Testis (tissue), 2 donors: ENCODE measurements at regions not wholly inside any gene's neighbourhood (a gene's known extent, or its start where the extent isn't known, plus 50 kb on each side); places are given as distances from the start of the nearest gene placed in this dataset.

Experiments used
- DNase-seq: peaks from one replicate; pipeline ENCODE4 v3.0.0-alpha.2; 2019
- H3K27ac ChIP-seq, 2 donors: fragments of 200-600 bp; sonication (generic); one replicate each; pipeline ENCODE4 v1.5.1; 2019
- H3K27me3 ChIP-seq: fragments of 200-600 bp; sonication (generic); one replicate; pipeline ENCODE4 v1.5.1; 2019
- H3K36me3 ChIP-seq: fragments of 200-600 bp; sonication (generic); one replicate; pipeline ENCODE4 v1.5.1; 2017; ENCODE audit warnings: low read depth; ENCODE audit errors: missing control alignments
- H3K4me1 ChIP-seq: fragments of 200-600 bp; sonication (generic); one replicate; pipeline ENCODE4 v1.5.1; 2019
- H3K4me3 ChIP-seq, 2 donors: fragments of 200-600 bp; sonication (generic); one replicate each; pipeline ENCODE4 v1.5.1; 2017 to 2019
- H3K9me3 ChIP-seq: fragments of 200-600 bp; sonication (generic); one replicate; pipeline ENCODE4 v1.5.1; 2017
- CTCF ChIP-seq, 3 experiments: fragments of 450-650 bp in 2 of 3; fragments of 200-600 bp in 1 of 3; sonication (generic) in 1 of 3; IDR thresholded peaks; one replicate each; pipeline ENCODE4 v1.5.1; 2016 to 2019; ENCODE audit warnings: antibody characterized with exemption in 3 of 3, mild to moderate bottlenecking in 2 of 3, moderate library complexity in 1 of 3
- POLR2A ChIP-seq: fragments of 450-650 bp; IDR thresholded peaks from one replicate; pipeline ENCODE4 v1.6.1; 2017; ENCODE audit warnings: antibody characterized with exemption, mild to moderate bottlenecking, moderate library complexity
- WGBS, 2 donors: methylation state at CpG; one replicate each; pipeline ENCODE4 v1.1.5; 2018; 5-methylcytosine and 5-hydroxymethylcytosine counted together
- intact Hi-C: fragments of 100-400 bp; cut with DNase I; formaldehyde crosslinking; loops from one replicate; pipeline ENCODE4 v1.15.1; 2023; ENCODE audit warnings: low total_unique reads

- no peak overlapping the region for H3K27ac ChIP-seq
- H3K27me3 ChIP-seq = no peaks in the 10 kb centered on the region
- TF ChIP-seq CTCF (IDR thresholded peaks at IDR 0.05) (no peak), POLR2A (no peak)
- no peaks in the 10 kb centered on the region for H3K4me1 ChIP-seq
- no peak overlapping the region for H3K4me3 ChIP-seq
- WGBS, 2 donors = 86% methylated on average over 2 of the region's 2 CpGs; no CpG with 5 or more reads in 1 of the 2 donors
- no peaks in the 10 kb centered on the region for H3K36me3 ChIP-seq
- no peaks in the 10 kb centered on the region for H3K9me3 ChIP-seq
- intact Hi-C loops = no loop called here
- DNase-seq = no peak
Observed at GRCh38 chr17:63332286-63332685, 113.8 kb downstream of the CYB561 start.

- WGBS, 2 donors = 91 to 95% methylated on average over 1 of the region's 1 CpG
- no peak for TF ChIP-seq POLR2A
- no peak for TF ChIP-seq CTCF (IDR thresholded peaks at IDR 0.05)
- no peak overlapping the region for H3K4me3 ChIP-seq
- no peaks in the 10 kb centered on the region for H3K27me3 ChIP-seq
- no peak for DNase-seq
- no peaks in the 10 kb centered on the region for H3K36me3 ChIP-seq
- no peaks in the 10 kb centered on the region for H3K4me1 ChIP-seq
- intact Hi-C loops = no loop called here
- no peak overlapping the region for H3K27ac ChIP-seq
- H3K9me3 ChIP-seq = no peaks in the 10 kb centered on the region
Observed at GRCh38 chr17:63333869-63334268, 112.2 kb downstream of the CYB561 start.

GRCh38 chr17:63335831-63336230, 110.3 kb downstream of the CYB561 start:
- no peak for DNase-seq

DNA sequence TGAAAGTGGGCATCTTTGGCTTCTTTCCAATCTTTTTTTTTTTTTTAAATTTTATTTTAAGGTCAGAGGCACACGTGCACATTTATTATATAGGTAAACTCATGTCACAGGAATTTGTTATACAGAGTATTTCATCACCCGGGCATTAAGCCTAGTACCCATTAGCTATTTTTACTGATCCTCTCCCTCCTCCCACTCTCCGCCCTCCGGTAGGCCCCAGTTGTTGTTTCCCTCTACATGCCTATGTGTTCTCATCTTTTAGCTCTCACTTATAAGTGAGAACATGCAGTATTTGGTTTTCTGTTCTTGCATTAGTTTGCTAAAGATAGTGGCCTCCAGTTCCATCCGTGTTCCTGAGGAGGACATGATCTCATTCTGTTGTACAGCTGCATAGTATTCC, 108.5 kb downstream of the CYB561 start:
- H3K27ac ChIP-seq = no peak overlapping the region
- H3K27me3 ChIP-seq = no peaks in the 10 kb centered on the region
- TF ChIP-seq CTCF (IDR thresholded peaks at IDR 0.05) (no peak), POLR2A (no peak)
- no peaks in the 10 kb centered on the region for H3K36me3 ChIP-seq
- 90 to 94% methylated on average over 5 of the region's 5 CpGs for WGBS, 2 donors
- H3K4me3 ChIP-seq = no peak overlapping the region
- no peaks in the 10 kb centered on the region for H3K9me3 ChIP-seq
- intact Hi-C loops = no loop called here
- H3K4me1 ChIP-seq = no peaks in the 10 kb centered on the region
- DNase-seq = no peak

More at GRCh38 chr17:63335831-63336230, 110.3 kb downstream of the CYB561 start:
- 80 to 95% methylated on average over 1 of the region's 1 CpG for WGBS, 2 donors
- H3K27ac ChIP-seq = no peak overlapping the region
- H3K9me3 ChIP-seq = no peaks in the 10 kb centered on the region
- no peak overlapping the region for H3K4me3 ChIP-seq
- no peaks in the 10 kb centered on the region for H3K4me1 ChIP-seq
- intact Hi-C loops = no loop called here
- TF ChIP-seq CTCF (IDR thresholded peaks at IDR 0.05) = no peak
- TF ChIP-seq POLR2A = no peak
- H3K36me3 ChIP-seq = no peaks in the 10 kb centered on the region
- no peaks in the 10 kb centered on the region for H3K27me3 ChIP-seq

DNA sequence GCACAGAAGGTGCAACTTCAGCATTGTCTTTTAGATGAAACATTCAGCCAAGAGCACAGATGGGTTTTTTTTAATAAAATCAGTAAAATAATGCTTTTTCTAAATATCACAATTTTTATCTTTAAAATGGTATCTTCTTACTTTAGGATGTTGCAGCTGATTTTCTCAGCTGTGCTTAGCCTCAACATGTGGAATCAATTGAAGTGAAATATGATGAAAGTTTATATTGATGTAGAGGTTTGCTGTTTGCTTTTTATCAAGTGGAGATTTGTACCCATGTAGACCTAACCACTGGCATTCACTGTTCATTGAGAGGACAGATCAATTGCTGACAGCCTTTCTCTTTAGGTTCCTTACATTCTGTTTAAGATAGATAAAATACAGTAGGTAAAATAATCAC, 107.8 kb downstream of the CYB561 start:
- TF ChIP-seq POLR2A = no peak
- no peak for TF ChIP-seq CTCF (IDR thresholded peaks at IDR 0.05)
- H3K9me3 ChIP-seq = no peaks in the 10 kb centered on the region
- H3K4me3 ChIP-seq = no peak overlapping the region
- no peaks in the 10 kb centered on the region for H3K36me3 ChIP-seq
- H3K4me1 ChIP-seq = no peaks in the 10 kb centered on the region
- no peak for DNase-seq
- H3K27me3 ChIP-seq = no peaks in the 10 kb centered on the region
- H3K27ac ChIP-seq = no peak overlapping the region
- intact Hi-C loops = no loop called here
